ENCODE measurements at regions not wholly inside any gene's neighbourhood (a gene's known extent, or its start where the extent isn't known, plus 50 kb on each side); places are given as distances from the start of the nearest gene placed in this dataset.

- Histone ChIP-seq H3K27me3 (replicated peaks; ENCODE audit: control insufficient read depth, insufficient read depth, low read length) (no peaks in the 10 kb centered on the region), H3K4me1 (peaks cover 20% of the 10 kb centered on the region), H3K9me3 (peaks cover 12% of the 10 kb centered on the region; the same call in 1 of the 2 replicates), H3K4me3 (ENCODE audit: low read depth, low read length) (no peak overlapping the region), H3K36me3 (ENCODE audit: control insufficient read depth, insufficient read depth, low read length) (no peaks in the 10 kb centered on the region)
- ChIA-PET POLR2A (no interaction called here), CTCF (no interaction called here)
- Mint-ChIP-seq H3K4me3 (ENCODE audit: unreplicated experiment) (no peak overlapping the region), H3K9me3 (ENCODE audit: unreplicated experiment) (peaks cover 62% of the 10 kb centered on the region), H3K36me3 (ENCODE audit: insufficient read depth, unreplicated experiment) (peaks cover 5% of the 10 kb centered on the region), H3K27ac (ENCODE audit: unreplicated experiment) (no peak overlapping the region), H3K4me1 (ENCODE audit: low read depth, unreplicated experiment) (peaks cover 16% of the 10 kb centered on the region), H3K27me3 (ENCODE audit: insufficient read depth, unreplicated experiment) (no peaks in the 10 kb centered on the region)
- intact Hi-C loops (cut with micrococcal nuclease; ENCODE audit: unreplicated experiment), result no loop called here
- no peak for DNase-seq
- TF ChIP-seq CTCF (IDR thresholded peaks at IDR 0.05; ENCODE audit: insufficient read depth in 1 of 2, low read depth in 1 of 2, low read length in 1 of 2, severe bottlenecking in 1 of 2, unreplicated experiment in 1 of 2), result no peak
- BruUV-seq (replicated peaks), result no TSS peak
These were observed 549.2 kb upstream of the SEMA3D start for GRCh38 chr7:85736085-85736484.

- no peak for TF ChIP-seq CTCF (IDR thresholded peaks at IDR 0.05; ENCODE audit: insufficient read depth in 1 of 2, low read depth in 1 of 2, low read length in 1 of 2, severe bottlenecking in 1 of 2, unreplicated experiment in 1 of 2)
- intact Hi-C loops (cut with micrococcal nuclease; ENCODE audit: unreplicated experiment), result no loop called here
- BruUV-seq (replicated peaks), result no TSS peak
These were observed 548.0 kb upstream of the SEMA3D start for GRCh38 chr7:85734823-85735222.

GRCh38 chr7:85733169-85733915, 546.5 kb upstream of the SEMA3D start:
- H3K4me1 ChIP-seq, result peaks cover 20% of the 10 kb centered on the region
- intact Hi-C loops (cut with micrococcal nuclease; ENCODE audit: unreplicated experiment), result loop anchor here (1.0 kb wide), 1 partner anchor 32 kb away; no protein-coding TSS in a partner anchor
- H3K27ac Mint-ChIP-seq (ENCODE audit: unreplicated experiment), result peak overlapping the region; percentile 71

More at GRCh38 chr7:85734823-85735222, 548.0 kb upstream of the SEMA3D start:
- POLR2A ChIA-PET, result no interaction called here
- peaks cover 12% of the 10 kb centered on the region; the same call in 1 of the 2 replicates for H3K9me3 ChIP-seq
- Mint-ChIP-seq H3K27me3 (ENCODE audit: insufficient read depth, unreplicated experiment) (no peaks in the 10 kb centered on the region), H3K27ac (ENCODE audit: unreplicated experiment) (no peak overlapping the region), H3K36me3 (ENCODE audit: insufficient read depth, unreplicated experiment) (peaks cover 5% of the 10 kb centered on the region), H3K9me3 (ENCODE audit: unreplicated experiment) (peaks cover 57% of the 10 kb centered on the region), H3K4me1 (ENCODE audit: low read depth, unreplicated experiment) (peaks cover 16% of the 10 kb centered on the region), H3K4me3 (ENCODE audit: unreplicated experiment) (no peak overlapping the region)
- peaks cover 20% of the 10 kb centered on the region for H3K4me1 ChIP-seq
- CTCF ChIA-PET, result no interaction called here
- H3K36me3 ChIP-seq (ENCODE audit: control insufficient read depth, insufficient read depth, low read length), result no peaks in the 10 kb centered on the region
- DNase-seq, result no peak
- H3K4me3 ChIP-seq (ENCODE audit: low read depth, low read length), result no peak overlapping the region
- no peaks in the 10 kb centered on the region for H3K27me3 ChIP-seq (replicated peaks; ENCODE audit: control insufficient read depth, insufficient read depth, low read length)

More at GRCh38 chr7:85733169-85733915, 546.5 kb upstream of the SEMA3D start:
- DNase-seq, result peak in 1 of 2 experiments; percentile 14
- H3K4me3 Mint-ChIP-seq (ENCODE audit: unreplicated experiment), result no peak overlapping the region
- H3K27me3 ChIP-seq (replicated peaks; ENCODE audit: control insufficient read depth, insufficient read depth, low read length), result no peaks in the 10 kb centered on the region
- POLR2A ChIA-PET, result no interaction called here
- H3K27me3 Mint-ChIP-seq (ENCODE audit: insufficient read depth, unreplicated experiment), result no peaks in the 10 kb centered on the region
- peaks cover 12% of the 10 kb centered on the region; the same call in 1 of the 2 replicates for H3K9me3 ChIP-seq
- peaks cover 53% of the 10 kb centered on the region for H3K9me3 Mint-ChIP-seq (ENCODE audit: unreplicated experiment)
- no peak overlapping the region for H3K4me3 ChIP-seq (ENCODE audit: low read depth, low read length)
- H3K4me1 Mint-ChIP-seq (ENCODE audit: low read depth, unreplicated experiment), result peaks cover 16% of the 10 kb centered on the region
- TF ChIP-seq CTCF (IDR thresholded peaks at IDR 0.05; ENCODE audit: insufficient read depth in 1 of 2, low read depth in 1 of 2, low read length in 1 of 2, severe bottlenecking in 1 of 2, unreplicated experiment in 1 of 2), result no peak
- CTCF ChIA-PET, result no interaction called here
- no TSS peak for BruUV-seq (replicated peaks)
- H3K36me3 Mint-ChIP-seq (ENCODE audit: insufficient read depth, unreplicated experiment), result peaks cover 5% of the 10 kb centered on the region
- H3K36me3 ChIP-seq (ENCODE audit: control insufficient read depth, insufficient read depth, low read length), result no peaks in the 10 kb centered on the region

Data from Caco-2 (cell line).